IPS-18a (cell line): ENCODE measurements at regions not wholly inside any gene's neighbourhood (a gene's known extent, or its start where the extent isn't known, plus 50 kb on each side); places are given as distances from the start of the nearest gene placed in this dataset.
"Not testable (repeated sequence)": the region's sequence is repeated elsewhere in the genome, so short reads cannot be mapped to it uniquely, and the experiment has no call there.

Experiments used
- H3K27ac ChIP-seq: one replicate; pipeline ENCODE4 v1.5.1; 2013; ENCODE audit warnings: low read length
- H3K27me3 ChIP-seq: one replicate; pipeline ENCODE4 v1.6.1; 2013; ENCODE audit warnings: mild to moderate bottlenecking, low read length; ENCODE audit not compliant: control insufficient read depth, insufficient read depth
- H3K36me3 ChIP-seq: one replicate; pipeline ENCODE4 v1.6.1; 2013; ENCODE audit warnings: low read depth, low read length; ENCODE audit not compliant: control insufficient read depth
- H3K4me1 ChIP-seq: one replicate; pipeline ENCODE4 v1.6.1; 2013; ENCODE audit warnings: low read depth, low read length; ENCODE audit not compliant: control insufficient read depth
- H3K4me3 ChIP-seq: one replicate; pipeline ENCODE4 v1.5.1; 2013; ENCODE audit warnings: low read length
- H3K9ac ChIP-seq: one replicate; pipeline ENCODE4 v1.6.1; 2013; ENCODE audit warnings: mild to moderate bottlenecking, low read length, moderate library complexity
- H3K9me3 ChIP-seq: one replicate; pipeline ENCODE4 v1.6.1; 2013; ENCODE audit warnings: low read depth, low read length; ENCODE audit not compliant: control insufficient read depth

DNA sequence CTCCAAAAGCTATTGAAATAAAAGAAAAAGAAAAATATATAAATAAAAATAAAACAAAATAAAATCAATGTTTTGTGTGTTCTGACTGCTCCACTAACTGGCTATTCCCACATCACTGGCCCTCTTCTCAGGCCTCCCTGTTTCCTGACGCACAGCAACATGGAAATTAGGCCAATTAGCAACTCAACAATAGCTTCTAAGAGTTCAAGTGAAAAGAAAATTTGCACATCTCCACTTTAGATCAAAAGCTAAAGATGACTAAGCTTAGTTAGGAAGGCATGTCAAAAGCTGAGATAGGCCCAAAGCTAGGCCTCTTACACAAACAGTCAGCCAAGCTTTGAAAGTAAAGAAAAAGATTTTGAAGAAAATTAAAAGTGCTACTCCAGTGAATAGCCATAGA is 200.8 kb downstream of the DUSP6 start:
- Histone ChIP-seq H3K36me3 (no peaks in the 10 kb centered on the region), H3K9ac (no peak overlapping the region), H3K4me1 (peaks cover 6% of the 10 kb centered on the region), H3K27ac (no peak overlapping the region), H3K9me3 (peaks cover 7% of the 10 kb centered on the region), H3K27me3 (no peaks in the 10 kb centered on the region), H3K4me3 (no peak overlapping the region)

DNA sequence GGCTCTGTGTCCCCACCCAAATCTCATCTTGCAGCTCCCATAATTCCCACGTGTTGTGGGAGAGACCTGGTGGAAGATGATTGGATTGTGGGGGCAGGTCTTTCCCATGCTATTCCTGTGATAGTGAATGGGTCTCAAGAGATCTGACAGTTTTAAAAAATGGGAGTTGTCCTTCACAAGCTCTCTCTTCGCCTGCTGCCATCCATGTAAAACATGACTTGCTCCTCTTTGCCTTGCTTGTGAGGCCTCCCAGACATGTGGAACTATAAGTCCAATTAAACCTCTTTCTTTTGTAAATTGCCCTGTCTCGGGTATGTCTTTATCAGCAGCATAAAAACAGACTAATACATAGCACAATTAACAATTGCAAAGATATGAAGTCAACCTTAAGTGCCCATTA is 201.5 kb downstream of the DUSP6 start:
- not testable (repeated sequence) for H3K9me3 ChIP-seq, H3K4me1 ChIP-seq, H3K9ac ChIP-seq, H3K27ac ChIP-seq, H3K36me3 ChIP-seq, H3K4me3 ChIP-seq, H3K27me3 ChIP-seq

DNA sequence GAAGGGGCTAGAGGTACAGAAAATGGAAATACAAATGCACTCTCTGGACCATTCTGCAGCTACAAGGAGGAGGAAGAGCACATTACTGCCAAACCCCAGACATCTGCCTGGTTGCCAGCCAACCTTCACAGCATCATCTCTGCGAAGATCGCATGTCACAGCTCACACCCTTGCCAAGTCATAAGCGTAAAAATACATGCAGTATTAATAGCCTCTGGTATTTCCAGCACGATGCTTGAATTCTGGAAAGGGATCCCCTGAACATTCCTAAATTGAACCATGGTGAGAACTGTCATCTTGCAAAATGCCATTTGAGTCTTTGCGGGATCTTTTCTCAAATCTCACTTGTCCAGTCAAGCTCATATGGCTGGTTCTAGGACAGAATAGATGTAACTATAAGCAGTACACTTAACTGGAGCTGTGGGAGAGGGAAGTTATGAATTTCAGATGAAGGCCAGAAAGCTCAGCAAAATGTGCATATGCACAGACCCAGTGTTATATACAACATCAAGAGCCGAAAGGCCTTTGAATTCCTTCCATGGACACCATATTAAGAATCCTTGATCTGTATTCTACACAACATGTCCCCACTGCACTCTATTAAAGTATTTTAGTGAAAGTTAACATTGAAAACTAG is 211.6 kb downstream of the DUSP6 start:
- Histone ChIP-seq H3K9ac (no peak overlapping the region), H3K36me3 (no peaks in the 10 kb centered on the region), H3K27me3 (no peaks in the 10 kb centered on the region), H3K4me1 (no peaks in the 10 kb centered on the region), H3K9me3 (no peaks in the 10 kb centered on the region), H3K4me3 (no peak overlapping the region), H3K27ac (no peak overlapping the region)

- Histone ChIP-seq H3K4me1 (no peaks in the 10 kb centered on the region), H3K27ac (no peak overlapping the region), H3K9me3 (no peaks in the 10 kb centered on the region), H3K36me3 (no peaks in the 10 kb centered on the region), H3K9ac (no peak overlapping the region), H3K4me3 (no peak overlapping the region), H3K27me3 (no peaks in the 10 kb centered on the region)
These were observed 212.2 kb downstream of the DUSP6 start for GRCh38 chr12:89140141-89140540.

- H3K4me3 ChIP-seq: no peak overlapping the region
- H3K27ac ChIP-seq: no peak overlapping the region
- H3K9ac ChIP-seq: no peak overlapping the region
- H3K27me3 ChIP-seq: no peaks in the 10 kb centered on the region
- H3K36me3 ChIP-seq: no peaks in the 10 kb centered on the region
- H3K9me3 ChIP-seq: no peaks in the 10 kb centered on the region
- no peaks in the 10 kb centered on the region for H3K4me1 ChIP-seq
These were observed 212.9 kb downstream of the DUSP6 start for GRCh38 chr12:89139390-89139789.

DNA sequence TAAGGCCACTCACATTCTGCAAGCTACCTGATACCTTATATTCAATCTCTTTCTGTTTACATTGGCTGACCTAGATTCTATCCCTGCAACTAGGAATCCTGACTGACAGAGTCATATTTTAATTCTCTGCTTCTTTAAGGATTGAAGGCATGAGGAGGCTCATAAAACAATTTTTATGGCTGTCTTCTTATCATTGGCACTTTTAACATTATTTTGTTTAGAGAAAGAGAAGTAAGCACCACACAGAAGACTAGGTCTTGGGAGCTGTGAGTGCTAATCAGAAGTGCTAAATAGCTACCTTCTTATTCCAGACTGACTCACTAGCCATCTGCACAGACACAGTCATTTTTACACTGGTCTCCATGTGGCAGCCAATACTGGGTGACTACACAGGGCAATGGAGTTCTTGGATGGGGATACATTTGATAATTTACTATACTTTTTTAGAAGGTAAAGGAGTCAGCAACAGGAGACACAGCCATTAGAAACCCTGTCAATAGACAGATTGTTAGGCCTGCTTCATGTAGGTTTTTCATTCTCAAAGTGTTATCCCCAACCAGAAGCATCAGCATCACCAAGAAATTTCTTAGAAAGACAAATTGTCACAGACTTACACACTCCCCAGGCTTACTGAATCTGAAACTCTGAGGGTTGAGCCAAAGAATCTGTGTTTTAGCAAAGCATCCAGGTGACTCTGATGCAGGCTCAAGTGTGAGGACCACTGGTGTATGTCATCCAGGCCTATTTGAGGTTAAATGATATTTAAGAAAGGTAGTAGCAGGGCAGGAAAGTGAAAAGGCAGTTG is 214.1 kb downstream of the DUSP6 start:
- H3K4me1 ChIP-seq: no peaks in the 10 kb centered on the region
- no peak overlapping the region for H3K9ac ChIP-seq
- no peaks in the 10 kb centered on the region for H3K27me3 ChIP-seq
- no peaks in the 10 kb centered on the region for H3K9me3 ChIP-seq
- no peaks in the 10 kb centered on the region for H3K36me3 ChIP-seq
- no peak overlapping the region for H3K4me3 ChIP-seq
- H3K27ac ChIP-seq: no peak overlapping the region

GRCh38 chr12:89135976-89136634 is 216.2 kb downstream of the DUSP6 start:
- no peaks in the 10 kb centered on the region for H3K9me3 ChIP-seq
- no peaks in the 10 kb centered on the region for H3K4me1 ChIP-seq
- no peaks in the 10 kb centered on the region for H3K27me3 ChIP-seq
- no peaks in the 10 kb centered on the region for H3K36me3 ChIP-seq
- H3K27ac ChIP-seq: no peak overlapping the region
- no peak overlapping the region for H3K4me3 ChIP-seq
- H3K9ac ChIP-seq: no peak overlapping the region

DNA sequence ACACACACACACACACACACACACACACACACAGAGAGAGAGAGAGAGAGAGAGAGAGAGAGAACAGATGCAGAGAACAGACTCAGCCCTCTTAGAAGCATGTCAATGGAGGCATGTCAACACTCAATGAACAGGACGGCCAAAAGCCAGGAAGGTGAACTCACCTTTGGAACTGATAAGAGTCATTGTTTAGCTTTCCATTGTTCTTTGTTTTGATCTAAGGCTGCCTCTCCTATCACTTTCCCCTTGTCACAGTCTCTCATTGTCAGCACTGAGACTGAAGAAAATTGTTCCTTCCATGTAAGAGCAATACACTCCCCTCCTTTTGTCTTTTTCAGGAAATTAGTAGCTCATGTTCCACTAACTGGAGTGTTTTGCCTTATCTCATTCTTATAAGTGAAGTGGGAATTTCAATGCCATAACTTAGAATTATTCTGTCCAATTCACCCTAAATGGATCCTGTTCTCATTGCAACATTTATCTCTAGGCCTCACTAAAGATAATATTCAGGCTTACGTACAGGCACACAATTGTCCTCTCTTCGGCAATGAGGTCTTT is 218.0 kb downstream of the DUSP6 start:
- H3K27ac ChIP-seq: no peak overlapping the region
- H3K27me3 ChIP-seq: no peaks in the 10 kb centered on the region
- no peaks in the 10 kb centered on the region for H3K36me3 ChIP-seq
- no peaks in the 10 kb centered on the region for H3K4me1 ChIP-seq
- no peak overlapping the region for H3K4me3 ChIP-seq
- no peaks in the 10 kb centered on the region for H3K9me3 ChIP-seq
- no peak overlapping the region for H3K9ac ChIP-seq

DNA sequence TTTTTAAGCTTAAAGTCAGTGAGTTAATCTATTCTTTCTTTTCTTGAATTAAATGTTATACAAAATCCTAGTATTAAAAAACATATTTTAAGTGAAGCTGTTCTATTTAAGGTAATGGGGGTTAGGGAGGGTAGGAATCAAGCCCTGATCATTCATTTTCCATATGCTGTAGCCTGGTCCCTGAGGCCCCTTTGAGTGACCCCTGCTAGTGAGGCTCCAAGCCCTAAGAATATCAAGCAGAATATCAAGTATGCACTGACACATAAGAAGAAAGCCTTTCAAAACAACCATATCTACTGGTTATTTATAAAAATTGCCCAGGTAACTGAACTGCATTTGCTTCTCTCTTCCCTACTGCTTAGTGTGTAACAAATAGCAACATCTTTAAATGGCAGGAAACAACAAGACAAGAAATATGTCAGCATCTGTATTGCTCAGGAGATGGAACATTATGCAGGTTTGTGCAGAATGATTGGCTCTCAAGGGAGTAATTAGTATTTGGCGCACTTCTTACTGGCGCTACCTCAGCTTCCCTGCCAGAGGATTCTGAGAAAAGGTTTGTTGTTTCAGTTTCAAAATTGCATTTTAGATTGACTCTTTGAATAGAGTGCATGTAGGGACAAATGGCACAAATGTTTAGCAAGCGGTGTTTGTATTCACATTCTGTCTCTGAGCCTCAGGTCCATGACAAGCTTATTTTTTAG is 223.0 kb downstream of the DUSP6 start:
- no peak overlapping the region for H3K9ac ChIP-seq
- no peaks in the 10 kb centered on the region for H3K9me3 ChIP-seq
- no peak overlapping the region for H3K27ac ChIP-seq
- no peaks in the 10 kb centered on the region for H3K27me3 ChIP-seq
- no peaks in the 10 kb centered on the region for H3K4me1 ChIP-seq
- H3K4me3 ChIP-seq: no peak overlapping the region
- no peaks in the 10 kb centered on the region for H3K36me3 ChIP-seq

GRCh38 chr12:89126712-89127111 is 225.6 kb downstream of the DUSP6 start:
- Histone ChIP-seq H3K36me3 (no peaks in the 10 kb centered on the region), H3K27me3 (no peaks in the 10 kb centered on the region), H3K4me1 (no peaks in the 10 kb centered on the region), H3K9ac (no peak overlapping the region), H3K27ac (no peak overlapping the region), H3K4me3 (no peak overlapping the region), H3K9me3 (no peaks in the 10 kb centered on the region)

DNA sequence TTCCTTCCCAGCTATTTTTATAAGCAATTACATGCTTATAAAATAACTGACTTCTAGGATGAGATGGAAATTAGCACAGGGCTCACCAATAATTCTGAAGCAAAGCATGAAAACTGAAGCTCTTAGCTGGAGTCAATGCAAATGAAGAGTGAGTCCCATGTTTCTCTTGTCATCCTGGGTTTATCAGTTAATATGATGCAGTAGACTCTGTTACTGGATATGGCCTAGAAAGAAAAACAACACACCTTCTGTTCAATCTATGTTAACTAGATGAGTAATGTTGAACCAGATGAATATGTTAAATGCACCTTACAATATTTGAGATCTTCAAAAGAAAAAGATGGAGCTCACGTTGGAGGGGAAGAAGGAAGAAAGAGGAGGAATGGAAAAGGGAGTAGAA is 229.4 kb downstream of the DUSP6 start:
- Histone ChIP-seq H3K9ac (no peak overlapping the region), H3K9me3 (no peaks in the 10 kb centered on the region), H3K4me1 (no peaks in the 10 kb centered on the region), H3K27ac (no peak overlapping the region), H3K36me3 (no peaks in the 10 kb centered on the region), H3K27me3 (no peaks in the 10 kb centered on the region), H3K4me3 (no peak overlapping the region)
